ENCODE measurements at regions not wholly inside any gene's neighbourhood (a gene's known extent, or its start where the extent isn't known, plus 50 kb on each side); places are given as distances from the start of the nearest gene placed in this dataset.

- Histone ChIP-seq H3K27me3 (ENCODE audit: low read depth, low read length) (no peaks in the 10 kb centered on the region), H3K4me3 (ENCODE audit: low read depth in 1 of 2, low read length in 2 of 2) (no peak overlapping the region), H3K9me3 (ENCODE audit: control insufficient read depth in 1 of 2, low read length in 2 of 2) (no peaks in the 10 kb centered on the region), H3K36me3 (ENCODE audit: control insufficient read depth in 1 of 2, insufficient read depth in 2 of 2, low read length in 2 of 2) (no peaks in the 10 kb centered on the region), H3K4me1 (ENCODE audit: control insufficient read depth in 1 of 2, insufficient read depth in 2 of 2, low read length in 2 of 2) (no peaks in the 10 kb centered on the region), H3K27ac (ENCODE audit: low read length) (no peak overlapping the region)
Measured at GRCh38 chr11:28545536-28545935, 437.3 kb downstream of the METTL15 start.

- Histone ChIP-seq H3K4me3 (ENCODE audit: low read depth in 1 of 2, low read length in 2 of 2) (no peak overlapping the region), H3K4me1 (ENCODE audit: control insufficient read depth in 1 of 2, insufficient read depth in 2 of 2, low read length in 2 of 2) (no peaks in the 10 kb centered on the region), H3K9me3 (ENCODE audit: control insufficient read depth in 1 of 2, low read length in 2 of 2) (no peaks in the 10 kb centered on the region), H3K27ac (ENCODE audit: low read length) (no peak overlapping the region), H3K36me3 (ENCODE audit: control insufficient read depth in 1 of 2, insufficient read depth in 2 of 2, low read length in 2 of 2) (no peaks in the 10 kb centered on the region), H3K27me3 (ENCODE audit: low read depth, low read length) (no peaks in the 10 kb centered on the region)
Measured at GRCh38 chr11:28542561-28542960, 434.4 kb downstream of the METTL15 start.

GRCh38 chr11:28539239-28540030 is 431.2 kb downstream of the METTL15 start:
- Histone ChIP-seq H3K9me3 (ENCODE audit: control insufficient read depth in 1 of 2, low read length in 2 of 2) (no peaks in the 10 kb centered on the region), H3K4me3 (ENCODE audit: low read depth in 1 of 2, low read length in 2 of 2) (no peak overlapping the region)

GRCh38 chr11:28537822-28538221 is 429.6 kb downstream of the METTL15 start:
- Histone ChIP-seq H3K27me3 (ENCODE audit: low read depth, low read length) (no peaks in the 10 kb centered on the region), H3K4me3 (ENCODE audit: low read depth in 1 of 2, low read length in 2 of 2) (no peak overlapping the region), H3K27ac (ENCODE audit: low read length) (no peak overlapping the region), H3K4me1 (ENCODE audit: control insufficient read depth in 1 of 2, insufficient read depth in 2 of 2, low read length in 2 of 2) (no peaks in the 10 kb centered on the region), H3K9me3 (ENCODE audit: control insufficient read depth in 1 of 2, low read length in 2 of 2) (no peaks in the 10 kb centered on the region), H3K36me3 (ENCODE audit: control insufficient read depth in 1 of 2, insufficient read depth in 2 of 2, low read length in 2 of 2) (no peaks in the 10 kb centered on the region)

More at GRCh38 chr11:28539239-28540030, 431.2 kb downstream of the METTL15 start:
- no peaks in the 10 kb centered on the region for H3K4me1 ChIP-seq (ENCODE audit: control insufficient read depth in 1 of 2, insufficient read depth in 2 of 2, low read length in 2 of 2)
- no peak overlapping the region for H3K27ac ChIP-seq (ENCODE audit: low read length)
- H3K36me3 ChIP-seq (ENCODE audit: control insufficient read depth in 1 of 2, insufficient read depth in 2 of 2, low read length in 2 of 2), result no peaks in the 10 kb centered on the region
- no peaks in the 10 kb centered on the region for H3K27me3 ChIP-seq (ENCODE audit: low read depth, low read length)

DNA sequence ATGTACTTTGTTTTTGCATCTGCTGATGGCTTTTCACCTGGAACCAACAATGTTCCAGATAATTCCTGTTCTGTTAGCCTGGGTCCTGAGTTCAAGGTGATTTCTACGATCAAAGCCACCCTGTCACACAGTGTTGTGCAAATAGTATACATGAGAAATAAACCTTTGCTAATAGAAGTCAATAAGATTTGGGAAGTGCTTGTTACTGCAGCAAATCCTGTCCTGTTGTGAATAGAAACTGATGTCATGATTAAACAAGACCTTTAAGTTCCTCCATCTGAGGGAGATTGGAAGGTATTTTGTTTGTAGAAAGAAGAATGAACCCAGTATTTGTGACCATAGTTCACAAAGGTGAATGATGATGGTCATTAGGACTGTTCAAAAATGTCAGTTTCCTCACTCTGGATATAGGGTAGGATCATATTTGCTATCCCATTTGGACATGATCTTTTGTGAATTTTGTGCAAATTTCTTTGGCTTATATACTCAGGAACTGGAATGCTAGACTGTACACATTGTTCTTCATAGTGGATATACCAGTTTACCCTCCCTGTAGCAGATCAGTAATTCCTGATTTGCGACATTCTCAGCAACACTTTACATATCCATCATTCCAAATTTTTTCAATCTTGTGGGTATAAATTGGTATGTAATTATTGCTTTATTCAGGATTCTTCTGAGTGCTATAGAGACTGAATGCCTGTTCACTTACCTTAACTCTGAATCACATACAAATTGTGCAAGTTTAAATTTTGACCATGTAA is 428.5 kb downstream of the METTL15 start:
- no peak overlapping the region for H3K4me3 ChIP-seq (ENCODE audit: low read depth in 1 of 2, low read length in 2 of 2)
- no peaks in the 10 kb centered on the region for H3K36me3 ChIP-seq (ENCODE audit: control insufficient read depth in 1 of 2, insufficient read depth in 2 of 2, low read length in 2 of 2)
- no peaks in the 10 kb centered on the region for H3K9me3 ChIP-seq (ENCODE audit: control insufficient read depth in 1 of 2, low read length in 2 of 2)
- no peaks in the 10 kb centered on the region for H3K4me1 ChIP-seq (ENCODE audit: control insufficient read depth in 1 of 2, insufficient read depth in 2 of 2, low read length in 2 of 2)
- no peak overlapping the region for H3K27ac ChIP-seq (ENCODE audit: low read length)
- no peaks in the 10 kb centered on the region for H3K27me3 ChIP-seq (ENCODE audit: low read depth, low read length)

GRCh38 chr11:28535677-28536076 is 427.5 kb downstream of the METTL15 start:
- no peaks in the 10 kb centered on the region for H3K4me1 ChIP-seq (ENCODE audit: control insufficient read depth in 1 of 2, insufficient read depth in 2 of 2, low read length in 2 of 2)
- no peaks in the 10 kb centered on the region for H3K9me3 ChIP-seq (ENCODE audit: control insufficient read depth in 1 of 2, low read length in 2 of 2)
- no peaks in the 10 kb centered on the region for H3K27me3 ChIP-seq (ENCODE audit: low read depth, low read length)
- no peak overlapping the region for H3K27ac ChIP-seq (ENCODE audit: low read length)
- H3K4me3 ChIP-seq (ENCODE audit: low read depth in 1 of 2, low read length in 2 of 2), result no peak overlapping the region
- H3K36me3 ChIP-seq (ENCODE audit: control insufficient read depth in 1 of 2, insufficient read depth in 2 of 2, low read length in 2 of 2), result no peaks in the 10 kb centered on the region

GRCh38 chr11:28529540-28530410 is 421.6 kb downstream of the METTL15 start:
- Histone ChIP-seq H3K36me3 (ENCODE audit: control insufficient read depth in 1 of 2, insufficient read depth in 2 of 2, low read length in 2 of 2) (no peaks in the 10 kb centered on the region), H3K4me3 (ENCODE audit: low read depth in 1 of 2, low read length in 2 of 2) (no peak overlapping the region), H3K9me3 (ENCODE audit: control insufficient read depth in 1 of 2, low read length in 2 of 2) (peaks cover 4 to 14% of the 10 kb centered on the region in 2 donors), H3K27me3 (ENCODE audit: low read depth, low read length) (no peaks in the 10 kb centered on the region), H3K27ac (ENCODE audit: low read length) (no peak overlapping the region), H3K4me1 (ENCODE audit: control insufficient read depth in 1 of 2, insufficient read depth in 2 of 2, low read length in 2 of 2) (no peaks in the 10 kb centered on the region)

- Histone ChIP-seq H3K27ac (ENCODE audit: low read length) (no peak overlapping the region), H3K4me3 (ENCODE audit: low read depth in 1 of 2, low read length in 2 of 2) (no peak overlapping the region), H3K36me3 (ENCODE audit: control insufficient read depth in 1 of 2, insufficient read depth in 2 of 2, low read length in 2 of 2) (no peaks in the 10 kb centered on the region), H3K27me3 (ENCODE audit: low read depth, low read length) (no peaks in the 10 kb centered on the region), H3K9me3 (ENCODE audit: control insufficient read depth in 1 of 2, low read length in 2 of 2) (peaks cover 4 to 14% of the 10 kb centered on the region in 2 donors), H3K4me1 (ENCODE audit: control insufficient read depth in 1 of 2, insufficient read depth in 2 of 2, low read length in 2 of 2) (no peaks in the 10 kb centered on the region)
Measured at GRCh38 chr11:28529046-28529445, 420.9 kb downstream of the METTL15 start.

DNA sequence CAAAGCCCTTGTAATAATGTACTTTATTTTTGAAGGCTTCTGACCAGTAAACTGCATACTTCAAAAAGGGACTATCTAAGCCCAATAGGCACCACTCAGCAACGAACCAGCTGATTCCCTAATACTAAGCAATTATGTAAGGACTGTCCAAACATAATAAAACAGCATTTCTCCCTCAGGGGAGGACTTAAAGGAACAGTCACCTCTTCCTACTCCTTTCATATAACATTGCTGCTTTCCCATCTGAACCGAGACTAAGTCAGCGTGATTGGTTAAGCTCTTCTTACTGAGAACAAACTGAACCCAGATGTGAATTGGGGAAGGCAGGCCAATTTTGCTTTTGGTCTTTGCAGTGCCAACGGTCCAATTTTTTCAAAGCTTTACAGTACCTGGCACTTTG is 420.0 kb downstream of the METTL15 start:
- Histone ChIP-seq H3K27me3 (ENCODE audit: low read depth, low read length) (no peaks in the 10 kb centered on the region), H3K36me3 (ENCODE audit: control insufficient read depth in 1 of 2, insufficient read depth in 2 of 2, low read length in 2 of 2) (no peaks in the 10 kb centered on the region), H3K4me3 (ENCODE audit: low read depth in 1 of 2, low read length in 2 of 2) (no peak overlapping the region), H3K27ac (ENCODE audit: low read length) (no peak overlapping the region), H3K4me1 (ENCODE audit: control insufficient read depth in 1 of 2, insufficient read depth in 2 of 2, low read length in 2 of 2) (no peaks in the 10 kb centered on the region), H3K9me3 (ENCODE audit: control insufficient read depth in 1 of 2, low read length in 2 of 2) (peaks cover 4 to 14% of the 10 kb centered on the region in 2 donors)

DNA sequence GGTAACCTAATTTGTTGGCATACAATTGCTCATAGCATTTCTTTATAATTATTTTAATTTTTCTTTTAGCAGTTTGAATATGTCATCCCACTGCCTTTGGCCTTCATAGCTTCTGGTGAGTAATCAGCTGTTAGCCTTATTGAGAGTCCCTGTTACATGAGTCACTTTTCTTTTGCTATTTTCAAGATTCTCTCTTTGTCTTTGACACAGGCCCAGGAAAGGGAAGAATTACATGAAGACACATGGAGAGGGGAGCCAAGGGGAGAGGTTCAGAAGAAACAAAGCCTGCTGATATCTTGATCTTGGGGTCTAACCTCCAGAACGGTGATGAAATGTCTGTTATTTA is 418.2 kb downstream of the METTL15 start:
- H3K4me3 ChIP-seq (ENCODE audit: low read depth in 1 of 2, low read length in 2 of 2), result peak overlapping the region in 1 of 2 donors; percentile 29

More for the DNA sequence above, 418.2 kb downstream of the METTL15 start:
- no peak overlapping the region for H3K27ac ChIP-seq (ENCODE audit: low read length)
- peaks cover 4 to 14% of the 10 kb centered on the region in 2 donors for H3K9me3 ChIP-seq (ENCODE audit: control insufficient read depth in 1 of 2, low read length in 2 of 2)
- H3K27me3 ChIP-seq (ENCODE audit: low read depth, low read length), result no peaks in the 10 kb centered on the region
- no peaks in the 10 kb centered on the region for H3K4me1 ChIP-seq (ENCODE audit: control insufficient read depth in 1 of 2, insufficient read depth in 2 of 2, low read length in 2 of 2)
- no peaks in the 10 kb centered on the region for H3K36me3 ChIP-seq (ENCODE audit: control insufficient read depth in 1 of 2, insufficient read depth in 2 of 2, low read length in 2 of 2)
